ENCODE measurements at regions not wholly inside any gene's neighbourhood (a gene's known extent, or its start where the extent isn't known, plus 50 kb on each side); places are given as distances from the start of the nearest gene placed in this dataset.

DNA sequence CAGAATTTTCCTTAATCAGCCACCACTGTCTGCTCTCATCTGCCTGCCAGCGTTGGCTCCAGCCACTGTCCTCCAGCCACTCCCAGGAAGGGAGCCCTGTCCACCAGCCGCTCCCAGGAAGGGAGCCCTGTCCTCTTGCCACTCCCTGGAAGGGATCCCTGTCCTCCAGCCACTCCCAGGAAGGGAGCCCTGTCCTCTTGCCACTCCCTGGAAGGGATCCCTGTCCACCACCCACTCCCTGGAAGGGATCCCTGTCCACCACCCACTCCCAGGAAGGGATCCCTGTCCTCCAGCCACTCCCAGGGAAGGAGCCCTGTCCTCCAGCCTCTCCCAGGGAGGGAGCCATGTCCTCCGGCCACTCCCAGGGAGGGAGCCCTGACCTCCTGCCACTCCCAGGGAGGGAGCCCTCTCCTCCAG lies 726.5 kb downstream of the PTPRU start (continued):
- TF ChIP-seq, protein P1, sequence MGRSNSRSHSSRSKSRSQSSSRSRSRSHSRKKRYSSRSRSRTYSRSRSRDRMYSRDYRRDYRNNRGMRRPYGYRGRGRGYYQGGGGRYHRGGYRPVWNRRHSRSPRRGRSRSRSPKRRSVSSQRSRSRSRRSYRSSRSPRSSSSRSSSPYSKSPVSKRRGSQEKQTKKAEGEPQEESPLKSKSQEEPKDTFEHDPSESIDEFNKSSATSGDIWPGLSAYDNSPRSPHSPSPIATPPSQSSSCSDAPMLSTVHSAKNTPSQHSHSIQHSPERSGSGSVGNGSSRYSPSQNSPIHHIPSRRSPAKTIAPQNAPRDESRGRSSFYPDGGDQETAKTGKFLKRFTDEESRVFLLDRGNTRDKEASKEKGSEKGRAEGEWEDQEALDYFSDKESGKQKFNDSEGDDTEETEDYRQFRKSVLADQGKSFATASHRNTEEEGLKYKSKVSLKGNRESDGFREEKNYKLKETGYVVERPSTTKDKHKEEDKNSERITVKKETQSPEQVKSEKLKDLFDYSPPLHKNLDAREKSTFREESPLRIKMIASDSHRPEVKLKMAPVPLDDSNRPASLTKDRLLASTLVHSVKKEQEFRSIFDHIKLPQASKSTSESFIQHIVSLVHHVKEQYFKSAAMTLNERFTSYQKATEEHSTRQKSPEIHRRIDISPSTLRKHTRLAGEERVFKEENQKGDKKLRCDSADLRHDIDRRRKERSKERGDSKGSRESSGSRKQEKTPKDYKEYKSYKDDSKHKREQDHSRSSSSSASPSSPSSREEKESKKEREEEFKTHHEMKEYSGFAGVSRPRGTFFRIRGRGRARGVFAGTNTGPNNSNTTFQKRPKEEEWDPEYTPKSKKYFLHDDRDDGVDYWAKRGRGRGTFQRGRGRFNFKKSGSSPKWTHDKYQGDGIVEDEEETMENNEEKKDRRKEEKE (IDR thresholded peaks at IDR 0.05), result no peak
- TF ChIP-seq, protein P2, sequence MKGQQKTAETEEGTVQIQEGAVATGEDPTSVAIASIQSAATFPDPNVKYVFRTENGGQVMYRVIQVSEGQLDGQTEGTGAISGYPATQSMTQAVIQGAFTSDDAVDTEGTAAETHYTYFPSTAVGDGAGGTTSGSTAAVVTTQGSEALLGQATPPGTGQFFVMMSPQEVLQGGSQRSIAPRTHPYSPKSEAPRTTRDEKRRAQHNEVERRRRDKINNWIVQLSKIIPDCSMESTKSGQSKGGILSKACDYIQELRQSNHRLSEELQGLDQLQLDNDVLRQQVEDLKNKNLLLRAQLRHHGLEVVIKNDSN (IDR thresholded peaks at IDR 0.05; ENCODE audit: borderline replicate concordance, extremely low read length, insufficient read depth, low read depth, low read length), result no peak
- TF ChIP-seq NFXL1 (IDR thresholded peaks at IDR 0.05; ENCODE audit: borderline replicate concordance), result no peak
- no peak for TF ChIP-seq ZNF622 (IDR thresholded peaks at IDR 0.05)
- no peak for TF ChIP-seq ASH2L (IDR thresholded peaks at IDR 0.05; ENCODE audit: borderline replicate concordance, low read depth)
- TF ChIP-seq WRNIP1 (IDR thresholded peaks at IDR 0.05; ENCODE audit: borderline replicate concordance, low read depth, low read length), result no peak
- no peak for TF ChIP-seq CHD1 (IDR thresholded peaks at IDR 0.05; ENCODE audit: low read depth, low read length)
- no peak for TF ChIP-seq ETV6 (conservative IDR thresholded peaks at IDR 0.05 in 1 of 2, IDR thresholded peaks at IDR 0.05 in 1 of 2; ENCODE audit: borderline replicate concordance in 1 of 2, low read depth in 1 of 2)

DNA sequence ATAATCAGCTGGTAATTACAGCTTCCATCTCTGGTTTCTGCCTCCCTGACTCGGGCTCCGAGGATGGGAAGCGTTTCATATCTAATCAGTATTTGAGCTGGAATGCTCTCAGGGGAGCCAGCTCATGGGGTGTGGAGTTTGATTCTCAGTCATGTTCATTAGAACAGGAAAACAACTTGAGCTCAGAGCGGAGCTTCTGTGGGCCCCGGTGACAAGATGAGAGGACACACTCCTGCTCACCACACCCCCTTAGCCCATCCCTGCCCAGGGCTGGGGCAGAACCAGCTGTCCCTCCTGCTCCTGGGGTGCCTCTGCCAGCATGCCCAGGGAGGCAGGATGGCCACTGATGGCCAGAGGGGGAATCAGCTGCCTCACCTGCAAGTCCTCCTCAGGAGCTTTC lies 726.0 kb downstream of the PTPRU start:
- BruUV-seq (replicated peaks), result no TSS peak

More for the DNA sequence above, 726.0 kb downstream of the PTPRU start:
- no peak for TF ChIP-seq DPF2 (IDR thresholded peaks at IDR 0.05)
- TF ChIP-seq ATF7 (IDR thresholded peaks at IDR 0.05; ENCODE audit: low read depth), result no peak
- TF ChIP-seq GABPA (IDR thresholded peaks at IDR 0.05; ENCODE audit: low read depth), result no peak
- TF ChIP-seq SPI1 (IDR thresholded peaks at IDR 0.05; ENCODE audit: borderline replicate concordance, insufficient read depth, low read depth, low read length), result no peak
- TF ChIP-seq POU2F2 (IDR thresholded peaks at IDR 0.05; ENCODE audit: borderline replicate concordance, low read depth, low read length), result no peak
- no peak for TF ChIP-seq MTA2 (IDR thresholded peaks at IDR 0.05; ENCODE audit: low read depth)
- TF ChIP-seq, protein P3, sequence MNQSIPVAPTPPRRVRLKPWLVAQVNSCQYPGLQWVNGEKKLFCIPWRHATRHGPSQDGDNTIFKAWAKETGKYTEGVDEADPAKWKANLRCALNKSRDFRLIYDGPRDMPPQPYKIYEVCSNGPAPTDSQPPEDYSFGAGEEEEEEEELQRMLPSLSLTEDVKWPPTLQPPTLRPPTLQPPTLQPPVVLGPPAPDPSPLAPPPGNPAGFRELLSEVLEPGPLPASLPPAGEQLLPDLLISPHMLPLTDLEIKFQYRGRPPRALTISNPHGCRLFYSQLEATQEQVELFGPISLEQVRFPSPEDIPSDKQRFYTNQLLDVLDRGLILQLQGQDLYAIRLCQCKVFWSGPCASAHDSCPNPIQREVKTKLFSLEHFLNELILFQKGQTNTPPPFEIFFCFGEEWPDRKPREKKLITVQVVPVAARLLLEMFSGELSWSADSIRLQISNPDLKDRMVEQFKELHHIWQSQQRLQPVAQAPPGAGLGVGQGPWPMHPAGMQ (IDR thresholded peaks at IDR 0.05; ENCODE audit: borderline replicate concordance), result no peak
- no peak for TF ChIP-seq PML (IDR thresholded peaks at IDR 0.05; ENCODE audit: low read length)
- TF ChIP-seq EED (IDR thresholded peaks at IDR 0.05; ENCODE audit: low read depth), result no peak
- TF ChIP-seq TCF3 (IDR thresholded peaks at IDR 0.05; ENCODE audit: borderline replicate concordance, insufficient read depth, low read depth, low read length), result no peak
- DNase-seq (ENCODE audit: low read depth, low spot score) (no peak), FAIRE-seq (no peak), ATAC-seq (no peak)
- Histone ChIP-seq H3K79me2 (ENCODE audit: control insufficient read depth, insufficient read depth, low read length) (no peaks in the 10 kb centered on the region), H4K20me1 (ENCODE audit: control insufficient read depth, insufficient read depth) (no peaks in the 10 kb centered on the region), H3K4me2 (ENCODE audit: control insufficient read depth, insufficient read depth) (no peak overlapping the region), H3K4me3 (no peak overlapping the region), H2AFZ (ENCODE audit: control insufficient read depth, low read depth, low read length) (no peak overlapping the region), H3K27me3 (replicated peaks in 1 of 2; ENCODE audit: control insufficient read depth in 2 of 2, insufficient read depth in 2 of 2, low read length in 1 of 2) (no peaks in the 10 kb centered on the region; a peak in 1 of 4 replicates), H3K27ac (ENCODE audit: control insufficient read depth, insufficient read depth) (no peak overlapping the region), H3K4me1 (ENCODE audit: control insufficient read depth, insufficient read depth, low read length) (no peaks in the 10 kb centered on the region), H3K9me3 (replicated peaks; ENCODE audit: control insufficient read depth, insufficient read depth, low read length) (no peaks in the 10 kb centered on the region), H3K36me3 (ENCODE audit: control insufficient read depth in 2 of 2, insufficient read depth in 2 of 2, low read length in 1 of 2) (no peaks in the 10 kb centered on the region), H3K9ac (ENCODE audit: control insufficient read depth, insufficient read depth, low read length) (no peak overlapping the region)
- intact Hi-C loops (cut with micrococcal nuclease; ENCODE audit: unreplicated experiment) (no loop called here), in situ Hi-C loops (cut with MboI) (no loop called here)
- RAD21 ChIA-PET (ENCODE audit: unreplicated experiment), result no interaction called here
- CTCF ChIA-PET, result no interaction called here
- SMC1A ChIA-PET (ENCODE audit: uncharacterized antibody, unreplicated experiment), result no interaction called here
- under 1% methylated on average over 5 of the region's 5 CpGs for WGBS (ENCODE audit: insufficient coverage, insufficient replicate concordance, low lambda C conversion rate, missing lambda C conversion rate)
- POLR2A ChIA-PET, result no interaction called here
